BLaER1 (cell line): ENCODE measurements at regions not wholly inside any gene's neighbourhood (a gene's known extent, or its start where the extent isn't known, plus 50 kb on each side); places are given as distances from the start of the nearest gene placed in this dataset.

Experiments
- H3K27ac ChIP-seq: shearing (Covaris generic); formaldehyde crosslinking; 2 replicates; pipeline ENCODE4 v1.8.1; 2022
- H3K27me3 ChIP-seq: shearing (Covaris generic); formaldehyde crosslinking; 2 replicates; pipeline ENCODE4 v1.8.1; 2022
- H3K36me3 ChIP-seq: shearing (Covaris generic); formaldehyde crosslinking; 2 replicates; pipeline ENCODE4 v1.8.1; 2022
- H3K4me1 ChIP-seq: shearing (Covaris generic); formaldehyde crosslinking; 2 replicates; pipeline ENCODE4 v1.8.1; 2022
- H3K4me2 ChIP-seq: shearing (Covaris generic); formaldehyde crosslinking; 2 replicates; pipeline ENCODE4 v1.8.1; 2022
- H3K4me3 ChIP-seq: shearing (Covaris generic); formaldehyde crosslinking; 2 replicates; pipeline ENCODE4 v1.8.1; 2022
- H3K9ac ChIP-seq: shearing (Covaris generic); formaldehyde crosslinking; 2 replicates; pipeline ENCODE4 v1.8.1; 2022
- H3K9me3 ChIP-seq: shearing (Covaris generic); formaldehyde crosslinking; 2 replicates; pipeline ENCODE4 v1.8.1; 2022
- H4K20me1 ChIP-seq: shearing (Covaris generic); formaldehyde crosslinking; 2 replicates; pipeline ENCODE4 v1.8.1; 2022
- Cebpa-rat ChIP-seq: shearing (Covaris generic); IDR thresholded peaks from 2 replicates; pipeline ENCODE4 v1.8.1; 2022

- Histone ChIP-seq H3K36me3 (no peaks in the 10 kb centered on the region), H3K4me1 (peaks cover 30% of the 10 kb centered on the region), H4K20me1 (no peaks in the 10 kb centered on the region), H3K27me3 (no peaks in the 10 kb centered on the region), H3K9me3 (peaks cover 8% of the 10 kb centered on the region; the same call in 1 of the 2 replicates), H3K27ac (no peak overlapping the region), H3K9ac (no peak overlapping the region), H3K4me2 (peak overlapping the region; percentile 16; the same call in 1 of the 2 replicates), H3K4me3 (no peak overlapping the region)
- TF ChIP-seq Cebpa-rat: no peak
Measured at GRCh38 chr22:27134315-27134701, 476.9 kb downstream of the MIAT start.

DNA sequence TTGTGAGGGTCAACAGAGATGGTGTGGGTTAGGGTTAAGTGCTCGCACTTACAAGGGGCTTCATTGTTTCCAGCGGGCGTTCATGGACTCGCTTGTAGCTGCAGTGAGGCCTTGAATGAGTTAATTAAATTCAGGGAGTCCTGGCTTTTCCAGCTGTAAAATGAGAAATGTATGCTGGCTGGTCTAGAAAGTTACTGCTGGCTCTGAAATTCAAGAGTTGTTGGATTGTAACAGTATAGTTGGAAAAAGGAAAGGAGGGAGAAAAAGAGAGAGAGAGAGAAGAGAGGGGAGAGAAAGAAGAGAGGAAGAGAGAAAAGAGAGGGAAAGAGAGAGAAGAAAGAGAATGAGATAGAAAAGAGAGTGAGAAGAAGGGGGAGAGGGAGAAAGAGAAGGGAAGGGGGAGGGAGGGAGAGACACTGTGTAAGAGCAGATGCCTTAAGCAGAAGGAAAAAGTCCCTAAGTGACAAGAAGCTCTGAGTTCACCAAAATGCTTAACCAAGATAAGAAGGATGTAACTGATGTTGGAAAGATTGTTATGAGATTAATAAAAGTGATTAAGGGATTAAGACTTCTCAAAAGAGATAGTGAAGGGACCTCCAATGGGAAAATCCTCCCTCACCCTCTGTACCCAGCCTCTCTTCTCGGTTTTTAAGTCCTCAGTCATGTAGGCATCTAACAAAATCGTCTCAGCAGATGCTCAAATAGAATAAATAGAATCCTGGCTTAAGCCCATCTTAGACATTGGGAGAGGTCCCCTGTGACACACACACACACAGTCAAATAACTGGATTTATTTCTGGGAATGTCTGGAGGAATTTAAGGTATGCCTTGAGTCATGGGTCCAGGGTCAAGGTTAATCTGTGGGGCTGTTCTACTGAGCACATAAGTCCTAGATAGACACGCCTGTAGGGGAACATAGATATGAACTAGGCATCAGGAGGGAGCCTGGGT is 477.9 kb downstream of the MIAT start:
- no peak overlapping the region for H3K4me2 ChIP-seq
- no peak overlapping the region for H3K9ac ChIP-seq
- H3K36me3 ChIP-seq: no peaks in the 10 kb centered on the region
- H3K9me3 ChIP-seq: peaks cover 8% of the 10 kb centered on the region; the same call in 1 of the 2 replicates
- TF ChIP-seq Cebpa-rat: no peak
- no peaks in the 10 kb centered on the region for H3K27me3 ChIP-seq
- H3K4me1 ChIP-seq: peaks cover 30% of the 10 kb centered on the region
- H3K27ac ChIP-seq: no peak overlapping the region
- H3K4me3 ChIP-seq: no peak overlapping the region
- no peaks in the 10 kb centered on the region for H4K20me1 ChIP-seq

DNA sequence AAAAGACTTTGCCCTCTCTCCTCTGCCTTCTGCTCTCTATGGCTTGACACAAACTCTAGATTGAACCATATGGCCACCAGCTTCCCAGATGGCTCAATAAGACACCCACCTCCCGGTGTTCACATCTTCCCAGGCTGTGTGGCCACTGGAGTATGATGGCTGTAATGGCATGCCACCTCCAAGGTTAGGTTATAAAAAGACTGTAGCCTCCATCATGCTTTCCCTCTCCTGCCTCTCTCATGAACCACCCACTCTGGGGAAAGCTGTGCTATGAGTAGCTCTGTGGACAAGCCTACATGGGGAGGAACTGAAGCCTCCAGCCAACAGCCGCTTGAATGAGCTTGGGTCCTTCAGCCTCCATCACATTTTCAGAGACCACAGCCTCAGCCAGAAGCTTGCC is 479.2 kb downstream of the MIAT start:
- H3K27ac ChIP-seq: no peak overlapping the region
- no peaks in the 10 kb centered on the region for H3K27me3 ChIP-seq
- peaks cover 30% of the 10 kb centered on the region for H3K4me1 ChIP-seq
- H3K9ac ChIP-seq: no peak overlapping the region
- no peak for TF ChIP-seq Cebpa-rat
- H3K4me2 ChIP-seq: no peak overlapping the region
- no peak overlapping the region for H3K4me3 ChIP-seq
- no peaks in the 10 kb centered on the region for H3K36me3 ChIP-seq
- no peaks in the 10 kb centered on the region for H4K20me1 ChIP-seq
- H3K9me3 ChIP-seq: peaks cover 8% of the 10 kb centered on the region; the same call in 1 of the 2 replicates

- no peak for TF ChIP-seq Cebpa-rat
- Histone ChIP-seq H3K27me3 (no peaks in the 10 kb centered on the region), H4K20me1 (no peaks in the 10 kb centered on the region), H3K4me3 (no peak overlapping the region), H3K27ac (no peak overlapping the region), H3K9me3 (peaks cover 8% of the 10 kb centered on the region; the same call in 1 of the 2 replicates), H3K9ac (no peak overlapping the region), H3K36me3 (no peaks in the 10 kb centered on the region), H3K4me2 (no peak overlapping the region), H3K4me1 (peaks cover 17% of the 10 kb centered on the region)
Measured at GRCh38 chr22:27137871-27138337, 480.5 kb downstream of the MIAT start.

DNA sequence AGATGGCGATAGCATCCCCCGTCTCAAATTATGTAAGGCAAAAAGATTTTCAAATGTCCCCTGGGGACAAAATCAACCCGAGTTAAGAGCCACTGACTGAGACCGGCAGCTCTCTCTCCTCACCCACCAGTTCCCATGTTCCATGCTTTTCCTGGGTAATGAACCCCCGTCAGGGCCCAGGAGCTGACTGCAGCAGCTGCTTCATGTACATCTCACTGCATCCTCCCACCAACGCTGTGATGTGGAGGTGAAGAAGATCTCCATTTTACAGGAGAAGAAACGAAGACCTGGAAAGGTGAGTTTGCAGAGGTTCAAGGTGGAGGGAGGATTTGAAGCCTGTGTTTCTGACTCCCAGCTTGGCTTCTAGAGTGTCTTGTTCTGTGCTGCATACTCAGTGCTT is 481.1 kb downstream of the MIAT start:
- no peak overlapping the region for H3K4me2 ChIP-seq
- H4K20me1 ChIP-seq: no peaks in the 10 kb centered on the region
- no peak for TF ChIP-seq Cebpa-rat
- peaks cover 12% of the 10 kb centered on the region for H3K4me1 ChIP-seq
- no peaks in the 10 kb centered on the region for H3K27me3 ChIP-seq
- no peaks in the 10 kb centered on the region for H3K36me3 ChIP-seq
- H3K9me3 ChIP-seq: peaks cover 8% of the 10 kb centered on the region; the same call in 1 of the 2 replicates
- no peak overlapping the region for H3K9ac ChIP-seq
- H3K4me3 ChIP-seq: no peak overlapping the region
- H3K27ac ChIP-seq: no peak overlapping the region

DNA sequence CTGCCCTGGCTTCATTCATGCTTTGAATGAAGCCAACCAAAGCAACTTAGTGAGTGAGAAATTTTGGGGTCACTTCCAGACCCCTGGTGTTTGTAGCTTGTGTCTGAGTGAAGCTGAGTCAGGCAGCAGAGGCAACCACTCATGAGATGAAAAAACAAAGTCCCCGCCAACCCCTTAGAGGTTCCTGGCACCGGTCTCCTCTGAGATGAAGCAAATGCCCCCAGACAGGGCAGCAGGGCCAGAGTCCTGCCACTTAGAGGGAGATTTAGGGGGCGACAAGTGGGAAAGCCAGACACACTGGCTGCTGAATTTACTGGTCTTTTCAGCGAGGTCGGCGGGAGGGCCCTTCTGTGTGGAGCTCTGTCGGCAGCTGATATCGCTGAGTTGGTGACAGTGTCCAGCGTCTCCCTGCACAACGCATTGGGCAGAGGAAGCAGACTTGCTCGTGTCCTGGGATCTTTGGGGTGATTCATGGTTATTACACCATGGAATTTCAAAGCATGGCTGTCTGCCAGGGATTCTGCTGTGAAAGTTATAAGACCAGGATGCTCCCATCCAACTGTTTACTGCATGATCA is 482.6 kb downstream of the MIAT start:
- Histone ChIP-seq H3K36me3 (no peaks in the 10 kb centered on the region), H3K27me3 (no peaks in the 10 kb centered on the region), H3K4me2 (no peak overlapping the region), H3K27ac (no peak overlapping the region), H3K9ac (no peak overlapping the region), H3K4me1 (no peaks in the 10 kb centered on the region), H4K20me1 (no peaks in the 10 kb centered on the region), H3K4me3 (no peak overlapping the region), H3K9me3 (peaks cover 8% of the 10 kb centered on the region; the same call in 1 of the 2 replicates)
- TF ChIP-seq Cebpa-rat: no peak

GRCh38 chr22:27142286-27142685 is 484.9 kb downstream of the MIAT start:
- no peak overlapping the region for H3K4me2 ChIP-seq

GRCh38 chr22:27144321-27144720 is 486.9 kb downstream of the MIAT start:
- no peaks in the 10 kb centered on the region for H4K20me1 ChIP-seq

More at GRCh38 chr22:27142286-27142685, 484.9 kb downstream of the MIAT start:
- TF ChIP-seq Cebpa-rat: no peak
- Histone ChIP-seq H3K27ac (no peak overlapping the region), H3K4me3 (no peak overlapping the region), H3K36me3 (no peaks in the 10 kb centered on the region), H4K20me1 (no peaks in the 10 kb centered on the region), H3K9ac (no peak overlapping the region), H3K4me1 (no peaks in the 10 kb centered on the region), H3K9me3 (no peaks in the 10 kb centered on the region), H3K27me3 (no peaks in the 10 kb centered on the region)

DNA sequence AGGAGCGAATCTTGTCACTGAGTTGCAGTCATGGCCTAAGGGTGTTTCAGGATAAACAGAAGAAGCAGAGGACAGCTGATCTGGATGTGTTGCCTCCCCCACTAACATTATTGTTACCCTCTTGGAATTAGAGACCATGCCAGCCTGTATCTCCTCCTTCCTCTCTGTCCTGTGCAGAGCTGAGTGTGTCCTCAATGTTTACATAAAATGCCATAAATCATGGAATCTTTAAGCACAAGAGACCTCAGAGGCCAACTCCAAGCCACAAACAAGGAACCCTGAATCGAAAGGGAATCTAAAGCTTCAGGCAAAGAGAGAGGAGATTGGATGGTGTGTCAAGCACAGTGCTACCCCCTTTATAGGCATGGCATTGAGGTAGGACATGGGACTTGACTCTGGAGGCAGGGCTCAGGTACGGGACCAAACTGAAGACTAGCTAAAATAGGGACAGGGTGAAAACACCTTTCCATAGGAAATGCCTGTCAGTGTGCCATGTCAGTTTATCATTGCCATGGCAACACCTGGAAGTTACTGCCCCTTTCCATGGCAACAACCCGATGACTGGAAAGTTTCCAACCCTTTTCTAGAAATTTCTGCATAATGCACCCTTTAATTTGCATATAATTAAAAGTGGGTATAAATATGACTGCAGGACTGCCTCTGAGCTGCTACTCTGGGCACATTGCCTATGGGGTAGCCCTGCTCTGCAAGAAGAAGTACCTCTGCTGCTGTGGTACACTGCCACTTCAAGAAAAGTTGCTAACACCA is 489.7 kb downstream of the MIAT start:
- H3K4me1 ChIP-seq: peaks cover 15% of the 10 kb centered on the region
- H3K27ac ChIP-seq: no peak overlapping the region
- no peak overlapping the region for H3K9ac ChIP-seq
- no peak for TF ChIP-seq Cebpa-rat
- H3K4me3 ChIP-seq: no peak overlapping the region
- H3K4me2 ChIP-seq: no peak overlapping the region
- H3K36me3 ChIP-seq: no peaks in the 10 kb centered on the region
- H3K27me3 ChIP-seq: no peaks in the 10 kb centered on the region
- H3K9me3 ChIP-seq: no peaks in the 10 kb centered on the region
- H4K20me1 ChIP-seq: no peaks in the 10 kb centered on the region

More at GRCh38 chr22:27144321-27144720, 486.9 kb downstream of the MIAT start:
- no peak for TF ChIP-seq Cebpa-rat
- no peak overlapping the region for H3K9ac ChIP-seq
- H3K27me3 ChIP-seq: no peaks in the 10 kb centered on the region
- H3K36me3 ChIP-seq: no peaks in the 10 kb centered on the region
- no peak overlapping the region for H3K4me2 ChIP-seq
- no peak overlapping the region for H3K4me3 ChIP-seq
- H3K27ac ChIP-seq: no peak overlapping the region
- H3K9me3 ChIP-seq: no peaks in the 10 kb centered on the region
- H3K4me1 ChIP-seq: no peaks in the 10 kb centered on the region
